HEK293 (cell line): ENCODE measurements at regions not wholly inside any gene's neighbourhood (a gene's known extent, or its start where the extent isn't known, plus 50 kb on each side); places are given as distances from the start of the nearest gene placed in this dataset.

Experiments used
- MYNN ChIP-seq: fragments of 450-650 bp; formaldehyde crosslinking; IDR thresholded peaks from 2 replicates; pipeline ENCODE4 v1.5.1; 2016; ENCODE audit warnings: missing biosample characterization, missing genetic modification characterization, borderline replicate concordance
- SP2 ChIP-seq: fragments of 450-650 bp; formaldehyde crosslinking; IDR thresholded peaks from 2 replicates; pipeline ENCODE4 v1.5.1; 2016; ENCODE audit warnings: missing biosample characterization, missing genetic modification characterization
- ZNF10 ChIP-seq: fragments of 450-650 bp; formaldehyde crosslinking; IDR thresholded peaks from 2 replicates; pipeline ENCODE4 v1.5.1; 2017; ENCODE audit warnings: missing biosample characterization, missing genetic modification characterization
- ZSCAN30 ChIP-seq: fragments of 450-650 bp; IDR thresholded peaks from 2 replicates; pipeline ENCODE4 v1.5.1; 2018; ENCODE audit warnings: missing biosample characterization, mild to moderate bottlenecking, missing genetic modification characterization, moderate library complexity
- TF ChIP-seq, protein P1 (sequence below): fragments of 450-650 bp; formaldehyde crosslinking; IDR thresholded peaks from 2 replicates; pipeline ENCODE4 v1.5.1; 2016; ENCODE audit warnings: missing biosample characterization, missing genetic modification characterization

DNA sequence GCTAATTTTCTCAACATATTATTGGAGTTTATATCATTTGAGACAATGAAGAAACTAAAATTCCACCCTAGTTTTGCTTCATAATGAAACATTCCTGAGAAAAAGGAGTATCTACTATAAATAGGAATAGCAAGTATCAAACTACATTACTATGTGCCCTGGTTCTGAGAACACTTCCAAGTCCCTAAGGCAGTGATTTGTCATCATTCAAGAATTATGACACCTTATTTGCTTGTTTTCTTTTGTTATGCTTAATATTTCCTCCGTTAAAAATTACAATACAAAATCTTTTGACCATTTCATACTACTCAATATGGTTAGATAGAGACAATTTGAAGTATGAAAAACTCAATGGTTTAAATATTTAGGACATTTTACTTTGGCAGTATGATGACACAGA, 707.8 kb upstream of the GOLIM4 start:
- TF ChIP-seq ZNF10 (tag by site-specific recombination) (no peak), ZSCAN30 (no peak), SP2 (tag by site-specific recombination) (no peak), MYNN (no peak)
- TF ChIP-seq, protein P1, sequence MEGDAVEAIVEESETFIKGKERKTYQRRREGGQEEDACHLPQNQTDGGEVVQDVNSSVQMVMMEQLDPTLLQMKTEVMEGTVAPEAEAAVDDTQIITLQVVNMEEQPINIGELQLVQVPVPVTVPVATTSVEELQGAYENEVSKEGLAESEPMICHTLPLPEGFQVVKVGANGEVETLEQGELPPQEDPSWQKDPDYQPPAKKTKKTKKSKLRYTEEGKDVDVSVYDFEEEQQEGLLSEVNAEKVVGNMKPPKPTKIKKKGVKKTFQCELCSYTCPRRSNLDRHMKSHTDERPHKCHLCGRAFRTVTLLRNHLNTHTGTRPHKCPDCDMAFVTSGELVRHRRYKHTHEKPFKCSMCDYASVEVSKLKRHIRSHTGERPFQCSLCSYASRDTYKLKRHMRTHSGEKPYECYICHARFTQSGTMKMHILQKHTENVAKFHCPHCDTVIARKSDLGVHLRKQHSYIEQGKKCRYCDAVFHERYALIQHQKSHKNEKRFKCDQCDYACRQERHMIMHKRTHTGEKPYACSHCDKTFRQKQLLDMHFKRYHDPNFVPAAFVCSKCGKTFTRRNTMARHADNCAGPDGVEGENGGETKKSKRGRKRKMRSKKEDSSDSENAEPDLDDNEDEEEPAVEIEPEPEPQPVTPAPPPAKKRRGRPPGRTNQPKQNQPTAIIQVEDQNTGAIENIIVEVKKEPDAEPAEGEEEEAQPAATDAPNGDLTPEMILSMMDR (tag by site-specific recombination) = no peak
